Stimulated activated CD4-positive, alpha-beta T cell treated with anti-CD3 and anti-CD28 coated beads, Interleukin-4, amount 100 ng/mL, for 24 hours (primary cell): ENCODE measurements at regions not wholly inside any gene's neighbourhood (a gene's known extent, or its start where the extent isn't known, plus 50 kb on each side); places are given as distances from the start of the nearest gene placed in this dataset.

Source experiments
- DNase-seq: peaks from one replicate; pipeline ENCODE4 v3.0.0-alpha.2; 2020

- no peak for DNase-seq
Measured at GRCh38 chr19:27780367-27781075, 1432.4 kb downstream of the UQCRFS1 start.

GRCh38 chr19:27779954-27780353 lies 1433.0 kb downstream of the UQCRFS1 start:
- DNase-seq: no peak

- DNase-seq: no peak
Measured at GRCh38 chr19:27777726-27778125, 1435.2 kb downstream of the UQCRFS1 start.

GRCh38 chr19:27777242-27777641 lies 1435.7 kb downstream of the UQCRFS1 start:
- DNase-seq: no peak

- DNase-seq: no peak
Measured at GRCh38 chr19:27776524-27776923, 1436.4 kb downstream of the UQCRFS1 start.

GRCh38 chr19:27776020-27776419 lies 1436.9 kb downstream of the UQCRFS1 start:
- no peak for DNase-seq

- DNase-seq: no peak
Measured at GRCh38 chr19:27775395-27775794, 1437.6 kb downstream of the UQCRFS1 start.

- no peak for DNase-seq
Measured at GRCh38 chr19:27774827-27775226, 1438.1 kb downstream of the UQCRFS1 start.

GRCh38 chr19:27774337-27774736 lies 1438.6 kb downstream of the UQCRFS1 start:
- DNase-seq: no peak

GRCh38 chr19:27773318-27774094 lies 1439.4 kb downstream of the UQCRFS1 start:
- DNase-seq: no peak

GRCh38 chr19:27772059-27772458 lies 1440.9 kb downstream of the UQCRFS1 start:
- DNase-seq: no peak

- no peak for DNase-seq
Measured at GRCh38 chr19:27770095-27770494, 1442.9 kb downstream of the UQCRFS1 start.

GRCh38 chr19:27767234-27767633 lies 1445.7 kb downstream of the UQCRFS1 start:
- DNase-seq: no peak

GRCh38 chr19:27765912-27766725 lies 1446.8 kb downstream of the UQCRFS1 start:
- no peak for DNase-seq

- DNase-seq: no peak
Measured at GRCh38 chr19:27765397-27765796, 1447.6 kb downstream of the UQCRFS1 start.

- no peak for DNase-seq
Measured at GRCh38 chr19:27764186-27764804, 1448.7 kb downstream of the UQCRFS1 start.

GRCh38 chr19:27762933-27763332 lies 1450.0 kb downstream of the UQCRFS1 start:
- DNase-seq: no peak

- DNase-seq: no peak
Measured at GRCh38 chr19:27759896-27760295, 1453.1 kb downstream of the UQCRFS1 start.

GRCh38 chr19:27758626-27759505 lies 1454.1 kb downstream of the UQCRFS1 start:
- DNase-seq: no peak

GRCh38 chr19:27754700-27755099 lies 1458.3 kb downstream of the UQCRFS1 start:
- DNase-seq: no peak

- DNase-seq: no peak
Measured at GRCh38 chr19:27753622-27754021, 1459.3 kb downstream of the UQCRFS1 start.
